Neural progenitor cell (in vitro differentiated cells): ENCODE measurements at regions not wholly inside any gene's neighbourhood (a gene's known extent, or its start where the extent isn't known, plus 50 kb on each side); places are given as distances from the start of the nearest gene placed in this dataset.

ENCODE experiments used
- DNase-seq: peaks from one replicate; pipeline ENCODE4 v3.0.0-alpha.2; 2016; ENCODE audit warnings: low spot score
- H2AFZ ChIP-seq: fragments of 200-600 bp; sonication (generic); replicated peaks from 2 replicates; pipeline ENCODE4 v1.6.1; 2016; ENCODE audit warnings: antibody characterized with exemption
- H3F3A ChIP-seq: fragments of 200-600 bp; sonication (generic); 2 replicates; pipeline ENCODE4 v1.6.1; 2016; ENCODE audit warnings: antibody characterized with exemption, low read depth
- H3K27ac ChIP-seq: fragments of 200-600 bp; sonication (generic); 2 replicates; pipeline ENCODE4 v1.5.1; 2016; ENCODE audit warnings: mild to moderate bottlenecking
- H3K27me3 ChIP-seq: fragments of 200-600 bp; sonication (generic); 2 replicates; pipeline ENCODE4 v1.6.1; 2016; ENCODE audit warnings: mild to moderate bottlenecking, moderate library complexity
- H3K36me3 ChIP-seq: fragments of 200-600 bp; sonication (generic); 2 replicates; pipeline ENCODE4 v1.5.1; 2016
- H3K4me1 ChIP-seq: fragments of 200-600 bp; sonication (generic); 2 replicates; pipeline ENCODE4 v1.6.1; 2016; ENCODE audit warnings: mixed run types
- H3K4me2 ChIP-seq: fragments of 200-600 bp; sonication (generic); 2 replicates; pipeline ENCODE4 v1.6.1; 2016
- H3K4me3 ChIP-seq: fragments of 200-600 bp; sonication (generic); 2 replicates; pipeline ENCODE4 v1.5.1; 2016
- H3K79me2 ChIP-seq: fragments of 200-600 bp; sonication (generic); 2 replicates; pipeline ENCODE4 v1.6.1; 2016; ENCODE audit warnings: low read depth
- H3K9ac ChIP-seq: fragments of 200-600 bp; sonication (generic); 2 replicates; pipeline ENCODE4 v1.6.1; 2016
- H3K9me3 ChIP-seq: fragments of 200-600 bp; sonication (generic); 2 replicates; pipeline ENCODE4 v1.5.1; 2016; ENCODE audit warnings: low read depth
- H4K20me1 ChIP-seq: fragments of 200-600 bp; sonication (generic); 2 replicates; pipeline ENCODE4 v1.6.1; 2016; ENCODE audit warnings: low read depth
- H3K27ac Mint-ChIP-seq: 3 replicates; pipeline ENCODE4 v1.8.0; 2021; ENCODE audit warnings: mixed read lengths
- H3K27me3 Mint-ChIP-seq: 2 replicates; pipeline ENCODE4 v1.8.0; 2022; ENCODE audit warnings: low read depth, mild to moderate bottlenecking, inconsistent platforms, moderate library complexity, mixed read lengths; ENCODE audit not compliant: insufficient read depth
- H3K36me3 Mint-ChIP-seq: 3 replicates; pipeline ENCODE4 v1.8.0; 2021; ENCODE audit warnings: mixed read lengths
- H3K4me1 Mint-ChIP-seq: 3 replicates; pipeline ENCODE4 v1.8.0; 2021; ENCODE audit warnings: mixed read lengths
- H3K4me3 Mint-ChIP-seq: 3 replicates; pipeline ENCODE4 v1.8.0; 2021; ENCODE audit warnings: mild to moderate bottlenecking, moderate library complexity, mixed read lengths
- H3K9me3 Mint-ChIP-seq: 3 replicates; pipeline ENCODE4 v1.8.0; 2020; ENCODE audit warnings: mixed read lengths
- CTCF ChIP-seq: fragments of 200-600 bp; sonication (generic); IDR thresholded peaks from 2 replicates; pipeline ENCODE4 v1.5.1; 2017; ENCODE audit warnings: antibody characterized with exemption, mild to moderate bottlenecking
- EZH2 ChIP-seq: fragments of 200-600 bp; sonication (generic); IDR thresholded peaks from 2 replicates; pipeline ENCODE4 v1.6.1; 2017; ENCODE audit warnings: antibody characterized with exemption, mild to moderate bottlenecking, moderate library complexity
- EZH2phosphoT487 ChIP-seq: fragments of 200-600 bp; sonication (generic); IDR thresholded peaks from 2 replicates; pipeline ENCODE4 v1.6.1; 2017; ENCODE audit warnings: antibody characterized with exemption

GRCh38 chr4:97300561-97300960 is 842.7 kb downstream of the STPG2 start:
- no peaks in the 10 kb centered on the region for H3F3A ChIP-seq
- H3K4me2 ChIP-seq = no peak overlapping the region
- TF ChIP-seq CTCF (peak; percentile 29), EZH2phosphoT487 (no peak)
- no peaks in the 10 kb centered on the region for H3K79me2 ChIP-seq
- no peak overlapping the region for H2AFZ ChIP-seq
- no peaks in the 10 kb centered on the region for H3K36me3 ChIP-seq
- H3K4me1 ChIP-seq = no peaks in the 10 kb centered on the region
- DNase-seq = peak; percentile 8
- Mint-ChIP-seq H3K4me3 (no peak overlapping the region), H3K4me1 (no peaks in the 10 kb centered on the region), H3K27me3 (peaks cover 4% of the 10 kb centered on the region), H3K27ac (no peak overlapping the region), H3K36me3 (no peaks in the 10 kb centered on the region), H3K9me3 (peaks cover 15% of the 10 kb centered on the region)
- no peak overlapping the region for H3K27ac ChIP-seq
- no peak overlapping the region for H3K4me3 ChIP-seq
- no peaks in the 10 kb centered on the region for H3K9me3 ChIP-seq
- H4K20me1 ChIP-seq = no peaks in the 10 kb centered on the region
- H3K27me3 ChIP-seq = no peaks in the 10 kb centered on the region
- no peak overlapping the region for H3K9ac ChIP-seq

GRCh38 chr4:97305351-97305750 is 837.9 kb downstream of the STPG2 start:
- Mint-ChIP-seq H3K4me3 (no peak overlapping the region), H3K36me3 (no peaks in the 10 kb centered on the region), H3K9me3 (peaks cover 12% of the 10 kb centered on the region), H3K27ac (no peak overlapping the region), H3K27me3 (peaks cover 3% of the 10 kb centered on the region), H3K4me1 (no peaks in the 10 kb centered on the region)
- no peak overlapping the region for H3K4me2 ChIP-seq
- H3K4me3 ChIP-seq = no peak overlapping the region
- no peaks in the 10 kb centered on the region for H4K20me1 ChIP-seq
- H3K79me2 ChIP-seq = no peaks in the 10 kb centered on the region
- TF ChIP-seq EZH2phosphoT487 = no peak
- no peak for TF ChIP-seq EZH2
- no peak for TF ChIP-seq CTCF
- H3K9me3 ChIP-seq = no peaks in the 10 kb centered on the region
- H3K27me3 ChIP-seq = no peaks in the 10 kb centered on the region
- H3K9ac ChIP-seq = no peak overlapping the region
- H3F3A ChIP-seq = no peaks in the 10 kb centered on the region
- H3K4me1 ChIP-seq = no peaks in the 10 kb centered on the region
- no peak overlapping the region for H2AFZ ChIP-seq
- H3K36me3 ChIP-seq = no peaks in the 10 kb centered on the region
- no peak overlapping the region for H3K27ac ChIP-seq
- no peak for DNase-seq

DNA sequence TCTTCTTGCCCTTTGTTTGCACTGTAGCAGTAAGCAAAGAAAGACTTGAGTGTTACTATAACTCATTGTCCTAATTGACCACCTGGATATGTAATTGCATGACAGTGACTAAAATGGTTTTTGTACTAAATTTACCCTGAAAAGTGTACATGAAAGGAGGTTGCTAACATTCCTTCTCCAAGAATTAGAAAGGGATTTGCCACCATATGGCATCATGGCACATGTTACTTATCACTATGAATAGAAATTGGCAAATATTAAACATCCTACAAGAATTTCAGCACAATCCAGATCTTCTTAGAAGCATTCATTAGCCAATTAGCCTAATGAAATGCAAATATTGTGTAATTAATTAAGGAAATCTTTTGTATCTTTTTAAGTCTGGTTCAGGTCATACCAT is 834.2 kb downstream of the STPG2 start:
- Mint-ChIP-seq H3K4me1 (no peaks in the 10 kb centered on the region), H3K4me3 (no peak overlapping the region)
- no peaks in the 10 kb centered on the region for H3K9me3 ChIP-seq

More for the DNA sequence above, 834.2 kb downstream of the STPG2 start:
- peaks cover 2% of the 10 kb centered on the region for H3K9me3 Mint-ChIP-seq
- H3K36me3 ChIP-seq = no peaks in the 10 kb centered on the region
- peaks cover 6% of the 10 kb centered on the region for H3K27me3 Mint-ChIP-seq
- DNase-seq = no peak
- H3K4me3 ChIP-seq = no peak overlapping the region
- H3K27me3 ChIP-seq = no peaks in the 10 kb centered on the region
- H3K27ac ChIP-seq = no peak overlapping the region
- peaks cover 2% of the 10 kb centered on the region for H3K36me3 Mint-ChIP-seq
- H3K4me1 ChIP-seq = no peaks in the 10 kb centered on the region
- H2AFZ ChIP-seq = no peak overlapping the region
- no peak overlapping the region for H3K4me2 ChIP-seq
- no peaks in the 10 kb centered on the region for H3F3A ChIP-seq
- H3K27ac Mint-ChIP-seq = no peak overlapping the region
- H3K9ac ChIP-seq = no peak overlapping the region
- H4K20me1 ChIP-seq = no peaks in the 10 kb centered on the region
- TF ChIP-seq EZH2 = no peak
- TF ChIP-seq EZH2phosphoT487 = no peak
- TF ChIP-seq CTCF = no peak
- no peaks in the 10 kb centered on the region for H3K79me2 ChIP-seq
